Keratinocyte (primary cell): ENCODE measurements at regions not wholly inside any gene's neighbourhood (a gene's known extent, or its start where the extent isn't known, plus 50 kb on each side); places are given as distances from the start of the nearest gene placed in this dataset.

Experiments
- DNase-seq: peaks from one replicate; pipeline ENCODE4 v3.0.0-alpha.2; 2011; ENCODE audit warnings: low read depth, missing footprints, low spot score
- FAIRE-seq: peaks from 2 replicates; lab custom pipeline; 2011; peaks lifted over from hg19 to GRCh38; lab: Jason Lieb, UNC
- H2AFZ ChIP-seq: 2 replicates; pipeline ENCODE4 v1.6.0; 2012; ENCODE audit warnings: low read length, control low read depth, inconsistent platforms; ENCODE audit not compliant: control insufficient read depth
- H3K27ac ChIP-seq: 2 replicates; pipeline ENCODE4 v1.5.1; 2011; ENCODE audit warnings: low read length; ENCODE audit not compliant: control insufficient read depth, insufficient read depth
- H3K27me3 ChIP-seq: 3 replicates; pipeline ENCODE4 v1.6.0; 2011; ENCODE audit warnings: low read length; ENCODE audit not compliant: control insufficient read depth, insufficient read depth; ENCODE audit errors: extremely low read depth
- H3K36me3 ChIP-seq, 2 experiments: 2 replicates in 1 of 2; 3 replicates in 1 of 2; pipeline ENCODE4 v1.5.1; 2011; ENCODE audit warnings: low read length in 2 of 2, mild to moderate bottlenecking in 1 of 2; ENCODE audit not compliant: control insufficient read depth in 2 of 2, insufficient read depth in 2 of 2; ENCODE audit errors: extremely low read depth in 1 of 2
- H3K4me1 ChIP-seq: 3 replicates; pipeline ENCODE4 v1.5.1; 2011; ENCODE audit warnings: low read length; ENCODE audit not compliant: control insufficient read depth, insufficient read depth; ENCODE audit errors: extremely low read depth
- H3K4me2 ChIP-seq: 3 replicates; pipeline ENCODE4 v1.6.0; 2011; ENCODE audit warnings: low read depth, low read length; ENCODE audit not compliant: control insufficient read depth, insufficient read depth; ENCODE audit errors: extremely low read depth
- H3K4me3 ChIP-seq, 3 experiments: fragments of 200-600 bp in 1 of 3; sonication (generic) in 1 of 3; 2 replicates in 2 of 3; 3 replicates in 1 of 3; pipeline ENCODE4 v1.5.1; 2011 to 2016; ENCODE audit warnings: low read length in 3 of 3, mild to moderate bottlenecking in 3 of 3, control low read depth in 2 of 3, inconsistent platforms in 1 of 3, low read depth in 1 of 3, mixed read lengths in 1 of 3, mixed run types in 1 of 3, moderate library complexity in 1 of 3; ENCODE audit not compliant: control insufficient read depth in 2 of 3, insufficient read depth in 2 of 3; ENCODE audit errors: extremely low read depth in 1 of 3
- H3K79me2 ChIP-seq: 2 replicates; pipeline ENCODE4 v1.6.0; 2012; ENCODE audit warnings: low read length; ENCODE audit not compliant: control insufficient read depth, insufficient read depth
- H3K9ac ChIP-seq: 3 replicates; pipeline ENCODE4 v1.6.0; 2011; ENCODE audit warnings: low read length; ENCODE audit not compliant: control insufficient read depth, insufficient read depth; ENCODE audit errors: extremely low read depth
- H3K9me1 ChIP-seq: 3 replicates; pipeline ENCODE4 v1.6.0; 2011; ENCODE audit warnings: low read length; ENCODE audit not compliant: control insufficient read depth, insufficient read depth; ENCODE audit errors: extremely low read depth
- H3K9me3 ChIP-seq: 2 replicates; pipeline ENCODE4 v1.5.1; 2012; ENCODE audit warnings: low read depth, low read length; ENCODE audit not compliant: control insufficient read depth
- H4K20me1 ChIP-seq: 3 replicates; pipeline ENCODE4 v1.6.0; 2011; ENCODE audit warnings: low read length; ENCODE audit not compliant: control insufficient read depth, insufficient read depth; ENCODE audit errors: extremely low read depth
- EZH2 ChIP-seq: IDR thresholded peaks from one replicate; pipeline ENCODE4 v1.6.1; 2012; ENCODE audit warnings: inconsistent platforms, mild to moderate bottlenecking, low read length, moderate library complexity
- dilution Hi-C: fragments of 300-500 bp; cut with MboI; formaldehyde crosslinking; loops from one replicate; pipeline ENCODE4 v1.7.0; 2020; ENCODE audit warnings: low sequenced_read_pairs; ENCODE audit not compliant: extremely low pct_ligation_motif_present
- TF ChIP-seq, protein P1 (sequence below), 3 experiments: IDR thresholded peaks in 1 of 3; conservative IDR thresholded peaks in 1 of 3; optimal IDR thresholded peaks in 1 of 3; 2 replicates in 2 of 3; 3 replicates in 1 of 3; pipeline versions ENCODE3 to v1.5.1; 2011; ENCODE audit warnings: low read length in 3 of 3, mild to moderate bottlenecking in 3 of 3, moderate library complexity in 2 of 3, control low read depth in 1 of 3, inconsistent platforms in 1 of 3; ENCODE audit not compliant: insufficient read depth in 2 of 3; ENCODE audit errors: extremely low read depth in 1 of 3

DNA sequence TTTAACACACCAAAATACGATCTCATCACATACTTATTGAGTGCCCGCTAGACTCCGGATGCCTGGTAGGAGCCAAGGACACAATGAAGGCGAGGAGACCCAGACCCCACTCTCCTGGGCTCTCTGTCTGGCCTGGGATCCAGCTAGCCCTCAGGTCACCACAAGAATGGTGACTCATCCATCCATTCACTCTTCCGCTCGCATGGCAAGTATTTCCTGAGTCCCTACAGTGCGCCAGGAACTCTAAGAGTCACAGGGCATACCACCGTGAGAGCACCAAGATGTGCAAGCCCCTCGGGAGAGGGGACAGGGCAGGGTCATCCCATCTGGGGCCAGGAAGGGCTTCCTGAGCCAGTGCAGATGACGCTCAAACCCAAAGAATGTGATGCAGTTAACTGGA lies 101.6 kb upstream of the PRR20G start:
- no peak for DNase-seq

DNA sequence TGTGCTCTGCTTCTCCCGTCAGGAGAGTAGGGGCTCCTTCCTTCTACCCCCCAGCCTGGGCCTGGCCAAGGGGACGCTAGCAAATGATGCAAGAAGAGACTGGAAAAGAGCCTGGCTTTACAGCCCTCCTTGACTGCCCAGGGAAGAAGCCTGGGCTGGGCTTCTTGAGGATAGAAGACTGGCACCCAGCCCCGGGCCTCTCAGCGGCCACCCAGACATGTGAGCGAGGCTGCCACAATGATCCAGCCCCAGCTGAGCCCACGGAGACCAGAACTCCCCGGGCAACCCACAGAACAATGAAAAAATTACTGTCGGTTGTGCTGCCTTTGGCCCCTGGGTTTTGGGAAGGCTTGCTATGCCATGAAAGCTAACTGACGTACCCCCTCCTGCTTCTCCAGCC lies 100.6 kb upstream of the PRR20G start:
- dilution Hi-C loops: no loop called here
- no peaks in the 10 kb centered on the region for H3K9me1 ChIP-seq
- no peak for DNase-seq

More for the DNA sequence above, 101.6 kb upstream of the PRR20G start:
- H3K9me1 ChIP-seq: no peaks in the 10 kb centered on the region
- no peak for TF ChIP-seq EZH2
- TF ChIP-seq, protein P1, sequence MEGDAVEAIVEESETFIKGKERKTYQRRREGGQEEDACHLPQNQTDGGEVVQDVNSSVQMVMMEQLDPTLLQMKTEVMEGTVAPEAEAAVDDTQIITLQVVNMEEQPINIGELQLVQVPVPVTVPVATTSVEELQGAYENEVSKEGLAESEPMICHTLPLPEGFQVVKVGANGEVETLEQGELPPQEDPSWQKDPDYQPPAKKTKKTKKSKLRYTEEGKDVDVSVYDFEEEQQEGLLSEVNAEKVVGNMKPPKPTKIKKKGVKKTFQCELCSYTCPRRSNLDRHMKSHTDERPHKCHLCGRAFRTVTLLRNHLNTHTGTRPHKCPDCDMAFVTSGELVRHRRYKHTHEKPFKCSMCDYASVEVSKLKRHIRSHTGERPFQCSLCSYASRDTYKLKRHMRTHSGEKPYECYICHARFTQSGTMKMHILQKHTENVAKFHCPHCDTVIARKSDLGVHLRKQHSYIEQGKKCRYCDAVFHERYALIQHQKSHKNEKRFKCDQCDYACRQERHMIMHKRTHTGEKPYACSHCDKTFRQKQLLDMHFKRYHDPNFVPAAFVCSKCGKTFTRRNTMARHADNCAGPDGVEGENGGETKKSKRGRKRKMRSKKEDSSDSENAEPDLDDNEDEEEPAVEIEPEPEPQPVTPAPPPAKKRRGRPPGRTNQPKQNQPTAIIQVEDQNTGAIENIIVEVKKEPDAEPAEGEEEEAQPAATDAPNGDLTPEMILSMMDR (optimal IDR thresholded peaks at IDR 0.05 in 1 of 3, IDR thresholded peaks at IDR 0.05 in 1 of 3, conservative IDR thresholded peaks at IDR 0.05 in 1 of 3; ENCODE audit: extremely low read depth in 1 of 3, insufficient read depth in 2 of 3, low read length in 3 of 3): no peak
- no peak overlapping the region for H3K9ac ChIP-seq
- H3K36me3 ChIP-seq: no peaks in the 10 kb centered on the region
- H2AFZ ChIP-seq: no peak overlapping the region
- H4K20me1 ChIP-seq: no peaks in the 10 kb centered on the region
- FAIRE-seq: no peak
- no peaks in the 10 kb centered on the region for H3K79me2 ChIP-seq
- H3K4me1 ChIP-seq: no peaks in the 10 kb centered on the region
- no peak overlapping the region for H3K27ac ChIP-seq
- H3K4me2 ChIP-seq: no peak overlapping the region
- no peaks in the 10 kb centered on the region for H3K9me3 ChIP-seq
- H3K27me3 ChIP-seq: peaks cover 35% of the 10 kb centered on the region
- H3K4me3 ChIP-seq: no peak overlapping the region
- dilution Hi-C loops: no loop called here

More for the DNA sequence above, 100.6 kb upstream of the PRR20G start:
- Histone ChIP-seq H3K4me2 (no peak overlapping the region), H3K36me3 (no peaks in the 10 kb centered on the region), H3K4me1 (no peaks in the 10 kb centered on the region), H3K27ac (no peak overlapping the region), H3K9me3 (no peaks in the 10 kb centered on the region), H2AFZ (no peak overlapping the region), H3K27me3 (peaks cover 40% of the 10 kb centered on the region), H3K4me3 (no peak overlapping the region), H4K20me1 (peaks cover 2% of the 10 kb centered on the region), H3K9ac (no peak overlapping the region), H3K79me2 (no peaks in the 10 kb centered on the region)
- no peak for FAIRE-seq
- no peak for TF ChIP-seq EZH2
- TF ChIP-seq, protein P1 (optimal IDR thresholded peaks at IDR 0.05 in 1 of 3, IDR thresholded peaks at IDR 0.05 in 1 of 3, conservative IDR thresholded peaks at IDR 0.05 in 1 of 3; ENCODE audit: extremely low read depth in 1 of 3, insufficient read depth in 2 of 3, low read length in 3 of 3): no peak
